ENCODE measurements at regions not wholly inside any gene's neighbourhood (a gene's known extent, or its start where the extent isn't known, plus 50 kb on each side); places are given as distances from the start of the nearest gene placed in this dataset.

- Histone ChIP-seq H2BK15ac (ENCODE audit: low read depth, low read length) (no peak overlapping the region), H3K14ac (ENCODE audit: insufficient read depth, low read length) (no peak overlapping the region), H3K79me1 (ENCODE audit: insufficient read depth, low read depth, low read length, poor library complexity, severe bottlenecking) (no peaks in the 10 kb centered on the region), H3K18ac (ENCODE audit: insufficient read length, low read depth, low read length) (no peak overlapping the region), H2AFZ (ENCODE audit: low read length) (no peak overlapping the region), H4K91ac (ENCODE audit: insufficient read length, low read depth, low read length) (no peak overlapping the region), H3K9me3 (ENCODE audit: control insufficient read depth, low read depth, low read length) (no peaks in the 10 kb centered on the region), H2BK5ac (ENCODE audit: insufficient read length, low read length) (no peak overlapping the region), H4K5ac (ENCODE audit: insufficient read length, low read depth, low read length) (no peak overlapping the region), H2BK20ac (ENCODE audit: low read depth, low read length, poor library complexity, severe bottlenecking) (no peak overlapping the region), H3K4me1 (ENCODE audit: insufficient read depth, low read length) (no peaks in the 10 kb centered on the region), H4K8ac (replicated peaks; ENCODE audit: insufficient read length, low read depth, low read length) (no peak overlapping the region), H3T11ph (ENCODE audit: low read length) (no peak overlapping the region), H2AK5ac (ENCODE audit: insufficient read length, low read length) (no peak overlapping the region), H2BK120ac (ENCODE audit: low read depth, low read length, poor library complexity, severe bottlenecking) (no peak overlapping the region), H3K9ac (ENCODE audit: extremely low read depth, insufficient read length, low read length) (no peak overlapping the region), H3K27me3 (ENCODE audit: insufficient read depth, low read length) (no peaks in the 10 kb centered on the region), H2BK12ac (ENCODE audit: insufficient read length, low read depth, low read length) (no peak overlapping the region), H3K56ac (ENCODE audit: insufficient read length, low read depth, low read length) (no peak overlapping the region), H3K4ac (ENCODE audit: low read depth, low read length) (no peak overlapping the region), H3K79me2 (ENCODE audit: insufficient read depth, low read length) (no peaks in the 10 kb centered on the region), H3K4me2 (ENCODE audit: insufficient read depth, insufficient read length, low read length) (no peak overlapping the region), H3K23ac (ENCODE audit: insufficient read length, low read depth, low read length) (no peak overlapping the region), H3K23me2 (ENCODE audit: insufficient read length, low read depth, low read length, poor library complexity, severe bottlenecking) (no peaks in the 10 kb centered on the region), H3K27ac (ENCODE audit: insufficient read length, low read depth, low read length) (no peak overlapping the region), H4K20me1 (ENCODE audit: control insufficient read depth, insufficient read depth, insufficient read length) (no peaks in the 10 kb centered on the region)
- Mint-ChIP-seq H3K36me3 (ENCODE audit: insufficient read depth in 1 of 3, low read depth in 3 of 3) (peaks cover 5 to 12% (median 5%) of the 10 kb centered on the region in 3 experiments; a peak in 6 of 7 replicates), H3K9me3 (peaks cover 22 to 28% of the 10 kb centered on the region in 2 experiments), H3K4me3 (no peak overlapping the region), H3K27ac (peak overlapping the region in 1 of 3 experiments; percentile 85; a peak in 1 of 7 replicates), H3K4me1 (peaks cover 0 to 3% of the 10 kb centered on the region in 2 experiments; a peak in 2 of 4 replicates), H3K27me3 (ENCODE audit: low read depth) (no peaks in the 10 kb centered on the region)
- no peak for DNase-seq
- no CpG with 5 or more reads among the region's 3 CpGs for WGBS (ENCODE audit: extremely low coverage, insufficient read length, low lambda C conversion rate)
- TF ChIP-seq, protein P1, sequence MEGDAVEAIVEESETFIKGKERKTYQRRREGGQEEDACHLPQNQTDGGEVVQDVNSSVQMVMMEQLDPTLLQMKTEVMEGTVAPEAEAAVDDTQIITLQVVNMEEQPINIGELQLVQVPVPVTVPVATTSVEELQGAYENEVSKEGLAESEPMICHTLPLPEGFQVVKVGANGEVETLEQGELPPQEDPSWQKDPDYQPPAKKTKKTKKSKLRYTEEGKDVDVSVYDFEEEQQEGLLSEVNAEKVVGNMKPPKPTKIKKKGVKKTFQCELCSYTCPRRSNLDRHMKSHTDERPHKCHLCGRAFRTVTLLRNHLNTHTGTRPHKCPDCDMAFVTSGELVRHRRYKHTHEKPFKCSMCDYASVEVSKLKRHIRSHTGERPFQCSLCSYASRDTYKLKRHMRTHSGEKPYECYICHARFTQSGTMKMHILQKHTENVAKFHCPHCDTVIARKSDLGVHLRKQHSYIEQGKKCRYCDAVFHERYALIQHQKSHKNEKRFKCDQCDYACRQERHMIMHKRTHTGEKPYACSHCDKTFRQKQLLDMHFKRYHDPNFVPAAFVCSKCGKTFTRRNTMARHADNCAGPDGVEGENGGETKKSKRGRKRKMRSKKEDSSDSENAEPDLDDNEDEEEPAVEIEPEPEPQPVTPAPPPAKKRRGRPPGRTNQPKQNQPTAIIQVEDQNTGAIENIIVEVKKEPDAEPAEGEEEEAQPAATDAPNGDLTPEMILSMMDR (conservative IDR thresholded peaks at IDR 0.05): no peak
Observed at GRCh38 chr6:9627916-9628315, 787.0 kb downstream of the TFAP2A start.

Measured in H9 (cell line).